ENCODE measurements at regions not wholly inside any gene's neighbourhood (a gene's known extent, or its start where the extent isn't known, plus 50 kb on each side); places are given as distances from the start of the nearest gene placed in this dataset.

DNA sequence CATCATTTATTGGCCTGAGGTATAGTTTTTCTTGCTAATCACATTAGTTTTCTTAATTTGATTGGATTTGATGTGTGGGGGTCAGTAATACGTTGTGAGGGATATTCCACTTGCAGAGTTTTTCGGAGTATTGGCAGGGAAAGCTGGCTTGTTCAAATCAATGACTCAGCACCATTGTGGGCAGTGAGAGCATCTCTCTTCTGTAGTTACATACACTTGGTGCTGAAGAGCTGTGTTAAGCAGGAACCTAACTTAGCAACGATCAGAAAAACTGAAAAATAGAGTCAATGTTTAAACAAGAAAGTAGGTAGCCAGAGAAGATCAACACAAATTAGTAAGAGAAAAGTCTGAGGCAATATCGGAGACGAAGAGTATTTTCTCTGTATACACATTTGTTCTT, 344.6 kb upstream of the EDIL3 start:
- ATAC-seq (peak; percentile 27; the same call in 1 of the 3 replicates), FAIRE-seq (no peak), DNase-seq (ENCODE audit: low read depth, low spot score) (no peak)
- H3K36me3 ChIP-seq (ENCODE audit: control insufficient read depth in 2 of 2, insufficient read depth in 2 of 2, low read length in 1 of 2), result no peaks in the 10 kb centered on the region
- H3K79me2 ChIP-seq (ENCODE audit: control insufficient read depth, insufficient read depth, low read length), result no peaks in the 10 kb centered on the region
- no peak overlapping the region for H3K4me2 ChIP-seq (ENCODE audit: control insufficient read depth, insufficient read depth)
- BruUV-seq (replicated peaks), result no TSS peak
- intact Hi-C loops (cut with micrococcal nuclease; ENCODE audit: unreplicated experiment), result no loop called here
- no peak overlapping the region for H3K9ac ChIP-seq (ENCODE audit: control insufficient read depth, insufficient read depth, low read length)
- 12% methylated on average over 5 of the region's 5 CpGs for WGBS (ENCODE audit: insufficient coverage, insufficient replicate concordance, low lambda C conversion rate, missing lambda C conversion rate)
- no peaks in the 10 kb centered on the region for H3K27me3 ChIP-seq (replicated peaks in 1 of 2; ENCODE audit: control insufficient read depth in 2 of 2, insufficient read depth in 2 of 2, low read length in 1 of 2)
- no peak overlapping the region for H2AFZ ChIP-seq (ENCODE audit: control insufficient read depth, low read depth, low read length)
- RAD21 ChIA-PET (ENCODE audit: unreplicated experiment), result no interaction called here
- H3K9me3 ChIP-seq (replicated peaks; ENCODE audit: control insufficient read depth, insufficient read depth, low read length), result no peaks in the 10 kb centered on the region
- no peak overlapping the region for H3K4me3 ChIP-seq
- no peaks in the 10 kb centered on the region for H4K20me1 ChIP-seq (ENCODE audit: control insufficient read depth, insufficient read depth)
- no peaks in the 10 kb centered on the region for H3K4me1 ChIP-seq (ENCODE audit: control insufficient read depth, insufficient read depth, low read length)
- H3K27ac ChIP-seq (ENCODE audit: control insufficient read depth, insufficient read depth), result no peak overlapping the region
- SMC1A ChIA-PET (ENCODE audit: uncharacterized antibody, unreplicated experiment), result no interaction called here
- POLR2A ChIA-PET, result no interaction called here
- no peak for TF ChIP-seq RAD21 (IDR thresholded peaks at IDR 0.05; ENCODE audit: insufficient read depth, low read depth, low read length)
- TF ChIP-seq, protein P1, sequence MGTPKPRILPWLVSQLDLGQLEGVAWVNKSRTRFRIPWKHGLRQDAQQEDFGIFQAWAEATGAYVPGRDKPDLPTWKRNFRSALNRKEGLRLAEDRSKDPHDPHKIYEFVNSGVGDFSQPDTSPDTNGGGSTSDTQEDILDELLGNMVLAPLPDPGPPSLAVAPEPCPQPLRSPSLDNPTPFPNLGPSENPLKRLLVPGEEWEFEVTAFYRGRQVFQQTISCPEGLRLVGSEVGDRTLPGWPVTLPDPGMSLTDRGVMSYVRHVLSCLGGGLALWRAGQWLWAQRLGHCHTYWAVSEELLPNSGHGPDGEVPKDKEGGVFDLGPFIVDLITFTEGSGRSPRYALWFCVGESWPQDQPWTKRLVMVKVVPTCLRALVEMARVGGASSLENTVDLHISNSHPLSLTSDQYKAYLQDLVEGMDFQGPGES (IDR thresholded peaks at IDR 0.05), result no peak
- in situ Hi-C loops (cut with MboI), result no loop called here
- CTCF ChIA-PET, result no interaction called here

DNA sequence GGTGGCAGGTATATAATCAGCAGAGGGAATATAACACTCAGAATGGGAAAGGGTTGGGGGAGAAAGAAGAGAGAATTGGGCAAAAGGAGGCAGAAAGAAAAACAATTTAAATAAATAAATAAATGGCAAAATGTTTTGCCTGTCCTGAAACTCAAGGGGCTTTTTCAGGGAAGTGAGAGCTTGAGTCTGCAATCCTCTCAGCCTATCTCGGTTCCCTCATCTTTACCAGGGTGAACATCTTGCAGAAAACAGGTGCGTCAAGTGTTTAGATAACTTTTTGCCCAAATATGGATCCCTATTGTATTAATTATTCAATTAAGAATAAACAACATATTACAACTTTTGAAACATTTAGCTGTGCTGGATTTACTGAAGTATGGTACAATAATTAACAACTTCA, 343.0 kb upstream of the EDIL3 start:
- SMC1A ChIA-PET (ENCODE audit: uncharacterized antibody, unreplicated experiment), result no interaction called here
- H3K79me2 ChIP-seq (ENCODE audit: control insufficient read depth, insufficient read depth, low read length), result no peaks in the 10 kb centered on the region

More for the DNA sequence above, 343.0 kb upstream of the EDIL3 start:
- Histone ChIP-seq H3K9me3 (replicated peaks; ENCODE audit: control insufficient read depth, insufficient read depth, low read length) (no peaks in the 10 kb centered on the region), H3K4me2 (ENCODE audit: control insufficient read depth, insufficient read depth) (no peak overlapping the region), H3K4me1 (ENCODE audit: control insufficient read depth, insufficient read depth, low read length) (no peaks in the 10 kb centered on the region), H3K36me3 (ENCODE audit: control insufficient read depth in 2 of 2, insufficient read depth in 2 of 2, low read length in 1 of 2) (no peaks in the 10 kb centered on the region), H4K20me1 (ENCODE audit: control insufficient read depth, insufficient read depth) (no peaks in the 10 kb centered on the region), H3K27ac (ENCODE audit: control insufficient read depth, insufficient read depth) (no peak overlapping the region), H3K4me3 (no peak overlapping the region), H3K9ac (ENCODE audit: control insufficient read depth, insufficient read depth, low read length) (no peak overlapping the region), H3K27me3 (replicated peaks in 1 of 2; ENCODE audit: control insufficient read depth in 2 of 2, insufficient read depth in 2 of 2, low read length in 1 of 2) (no peaks in the 10 kb centered on the region), H2AFZ (ENCODE audit: control insufficient read depth, low read depth, low read length) (no peak overlapping the region)
- no TSS peak for BruUV-seq (replicated peaks)
- peak; percentile 75 for ATAC-seq
- ChIA-PET RAD21 (ENCODE audit: unreplicated experiment) (no interaction called here), POLR2A (no interaction called here), CTCF (no interaction called here)
- in situ Hi-C loops (cut with MboI), result no loop called here
- WGBS (ENCODE audit: insufficient coverage, insufficient replicate concordance, low lambda C conversion rate, missing lambda C conversion rate), result 14% methylated on average over 2 of the region's 2 CpGs
- TF ChIP-seq RELB (IDR thresholded peaks at IDR 0.05; ENCODE audit: low read depth) (peak; percentile 23; the same call in 1 of the 2 replicates), SRF (IDR thresholded peaks at IDR 0.05; ENCODE audit: low read depth in 2 of 2, low read length in 2 of 2) (no peak), SPI1 (IDR thresholded peaks at IDR 0.05; ENCODE audit: borderline replicate concordance, insufficient read depth, low read depth, low read length) (peak; percentile 34; the same call in 1 of the 2 replicates)
- FAIRE-seq, result no peak
- intact Hi-C loops (cut with micrococcal nuclease; ENCODE audit: unreplicated experiment), result no loop called here
- DNase-seq (ENCODE audit: low read depth, low spot score), result no peak
